SKM-1 treated with dmso at 0.1 percent for 144 hours (cell line): ENCODE measurements at regions not wholly inside any gene's neighbourhood (a gene's known extent, or its start where the extent isn't known, plus 50 kb on each side); places are given as distances from the start of the nearest gene placed in this dataset.

Source experiments
- DNase-seq: peaks from one replicate; lab custom pipeline; 2025; ENCODE audit not compliant: unreplicated experiment; lab: John Stamatoyannopoulos, UW

DNA sequence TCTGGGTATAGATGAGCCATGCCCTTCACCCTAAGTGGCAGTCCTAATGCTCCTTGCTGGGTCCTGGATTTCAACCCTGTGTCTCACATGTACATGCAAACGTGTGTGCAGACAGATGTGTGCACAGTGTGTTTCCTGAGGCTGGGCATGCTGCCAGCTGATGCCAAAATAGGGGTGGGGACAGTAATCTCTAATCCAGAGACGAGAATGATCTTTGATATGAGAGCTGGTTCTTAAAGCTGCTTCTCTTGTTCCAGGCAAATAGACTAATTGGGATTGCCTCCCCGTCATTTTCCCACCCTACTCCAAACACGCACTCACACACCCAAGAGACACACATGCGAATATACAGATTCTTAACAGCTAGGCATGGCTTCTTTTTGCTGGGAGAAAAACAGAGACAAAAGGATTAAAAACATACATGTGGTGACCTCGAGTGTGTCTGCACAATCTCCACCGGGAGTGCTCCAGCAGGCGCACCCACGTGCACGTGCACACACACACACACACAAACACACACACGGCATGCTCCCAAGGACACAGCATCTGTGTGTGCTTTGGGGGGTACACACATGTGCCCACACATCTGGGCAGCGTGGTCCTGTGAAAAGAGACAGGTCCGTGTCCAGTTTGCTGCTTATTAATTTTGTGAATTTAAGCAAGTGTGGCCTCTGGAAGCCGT is 102.1 kb upstream of the ZBTB40 start:
- no peak for DNase-seq

GRCh38 chr1:22350171-22350923 is 101.3 kb upstream of the ZBTB40 start:
- DNase-seq, result no peak

DNA sequence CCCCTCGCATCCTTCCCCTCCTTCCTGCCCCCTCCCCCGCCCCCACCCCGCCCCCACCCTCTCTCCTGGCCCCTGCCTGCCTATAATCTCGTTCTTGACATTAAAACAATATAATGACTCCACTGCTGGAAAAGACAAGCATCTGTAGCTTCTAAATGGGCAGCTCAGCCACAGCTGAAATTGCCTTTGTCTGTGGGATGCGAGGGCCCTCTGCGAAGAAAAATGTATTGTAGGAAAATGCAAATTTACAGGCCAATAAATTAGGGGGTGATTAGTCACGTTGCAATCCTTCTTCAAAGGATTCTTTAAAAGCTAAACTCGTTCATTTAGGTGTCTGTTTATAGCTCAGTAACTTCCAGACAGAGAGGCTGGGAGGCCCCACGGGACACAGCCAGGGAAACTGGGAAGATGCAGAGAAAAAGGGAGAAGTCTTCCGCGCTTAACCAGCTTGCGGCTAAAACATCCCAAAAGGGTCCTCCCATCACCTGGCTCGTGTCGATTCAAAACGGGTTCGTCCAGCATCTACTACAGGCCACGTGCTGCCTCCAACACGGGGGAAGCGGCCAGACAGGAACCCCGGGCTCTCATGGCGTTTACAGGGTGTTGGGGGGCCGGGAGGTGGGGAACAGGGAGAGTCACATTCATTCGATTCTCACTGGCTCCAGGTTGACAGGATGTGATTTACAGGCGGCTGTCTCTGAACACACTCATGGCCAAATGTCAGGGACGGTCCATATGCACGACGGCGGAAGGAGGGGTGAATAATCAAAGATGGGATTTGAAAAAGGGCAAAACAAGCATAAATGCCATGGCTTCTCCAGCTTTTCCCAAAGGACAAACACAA is 100.5 kb upstream of the ZBTB40 start:
- no peak for DNase-seq

DNA sequence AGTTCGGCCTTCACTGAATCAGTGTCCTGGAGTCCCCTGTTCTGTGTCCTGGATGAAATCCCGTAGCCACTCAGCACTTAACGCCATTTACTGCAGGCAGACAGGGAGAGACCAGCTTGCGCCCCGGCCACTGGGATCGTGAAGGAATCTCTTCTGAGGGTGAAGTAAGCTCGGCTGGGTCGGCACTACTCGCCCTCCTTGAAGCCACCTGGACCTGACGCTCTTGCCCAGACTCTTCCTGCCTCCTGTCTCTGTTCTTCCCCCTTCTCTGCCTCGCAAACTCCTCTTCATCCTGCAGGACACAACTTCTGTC is 99.9 kb upstream of the ZBTB40 start:
- no peak for DNase-seq

GRCh38 chr1:22352355-22352754 is 99.3 kb upstream of the ZBTB40 start:
- DNase-seq, result no peak

DNA sequence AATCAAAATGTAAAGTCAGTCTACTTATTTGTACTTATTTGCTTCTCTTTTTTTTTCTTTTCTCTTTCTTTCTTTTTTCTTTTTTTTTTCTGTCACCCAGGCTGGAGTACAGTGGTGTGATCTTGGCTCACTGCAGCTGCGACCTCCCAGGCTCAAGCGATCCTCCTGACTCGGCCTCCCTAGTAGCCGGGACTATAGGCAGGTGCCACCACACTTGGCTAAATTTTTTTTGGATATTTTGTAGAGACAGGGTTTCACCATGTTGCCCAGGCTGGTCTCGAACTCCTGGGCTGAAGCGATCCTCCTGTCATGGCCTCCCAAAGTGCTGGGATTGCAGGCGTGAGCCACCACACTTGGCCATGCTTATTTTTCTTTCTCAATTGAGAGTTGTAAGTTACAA is 98.8 kb upstream of the ZBTB40 start:
- no peak for DNase-seq

DNA sequence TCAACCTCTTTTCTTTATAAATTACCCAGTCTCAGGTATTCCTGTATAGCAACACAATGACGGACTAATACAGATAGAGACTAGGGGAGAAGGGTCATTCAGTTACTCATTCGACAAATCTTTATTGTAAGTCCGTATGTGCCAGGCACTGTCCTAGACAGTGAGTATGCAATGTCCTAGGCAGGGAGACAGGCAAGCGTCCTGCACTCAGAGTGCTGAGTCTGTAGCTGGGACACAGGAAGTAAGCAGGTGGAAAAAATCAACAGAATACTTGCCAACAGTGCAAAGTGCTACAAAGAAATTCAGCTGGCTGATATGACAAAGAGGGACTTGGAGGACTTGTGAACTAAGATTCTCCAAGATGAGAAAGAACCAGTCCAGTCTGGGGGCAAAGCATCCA is 92.2 kb upstream of the ZBTB40 start:
- DNase-seq, result no peak

GRCh38 chr1:22362626-22363402 is 88.8 kb upstream of the ZBTB40 start:
- no peak for DNase-seq

GRCh38 chr1:22363403-22364325 is 88.0 kb upstream of the ZBTB40 start:
- no peak for DNase-seq

GRCh38 chr1:22364326-22364650 is 87.4 kb upstream of the ZBTB40 start:
- no peak for DNase-seq

DNA sequence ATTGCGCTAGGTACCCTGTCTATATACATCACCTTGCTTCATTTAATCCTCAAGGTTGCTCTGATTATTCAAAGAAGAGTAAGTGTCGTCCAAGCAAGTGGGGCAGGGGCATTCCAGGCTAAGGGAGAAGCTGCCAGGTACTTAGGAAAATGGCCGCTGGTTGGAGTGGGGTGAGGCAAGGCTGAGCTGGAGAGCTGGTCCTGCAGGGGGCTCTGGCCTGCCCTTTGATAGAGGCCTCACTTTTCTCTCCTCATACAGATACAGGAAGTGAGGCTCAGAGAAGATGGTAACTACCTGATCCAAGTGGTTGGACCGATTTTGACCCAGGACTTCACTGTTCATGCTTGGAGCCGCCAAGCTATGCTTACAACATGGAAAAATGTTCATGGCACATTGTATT is 86.9 kb upstream of the ZBTB40 start:
- DNase-seq, result no peak

DNA sequence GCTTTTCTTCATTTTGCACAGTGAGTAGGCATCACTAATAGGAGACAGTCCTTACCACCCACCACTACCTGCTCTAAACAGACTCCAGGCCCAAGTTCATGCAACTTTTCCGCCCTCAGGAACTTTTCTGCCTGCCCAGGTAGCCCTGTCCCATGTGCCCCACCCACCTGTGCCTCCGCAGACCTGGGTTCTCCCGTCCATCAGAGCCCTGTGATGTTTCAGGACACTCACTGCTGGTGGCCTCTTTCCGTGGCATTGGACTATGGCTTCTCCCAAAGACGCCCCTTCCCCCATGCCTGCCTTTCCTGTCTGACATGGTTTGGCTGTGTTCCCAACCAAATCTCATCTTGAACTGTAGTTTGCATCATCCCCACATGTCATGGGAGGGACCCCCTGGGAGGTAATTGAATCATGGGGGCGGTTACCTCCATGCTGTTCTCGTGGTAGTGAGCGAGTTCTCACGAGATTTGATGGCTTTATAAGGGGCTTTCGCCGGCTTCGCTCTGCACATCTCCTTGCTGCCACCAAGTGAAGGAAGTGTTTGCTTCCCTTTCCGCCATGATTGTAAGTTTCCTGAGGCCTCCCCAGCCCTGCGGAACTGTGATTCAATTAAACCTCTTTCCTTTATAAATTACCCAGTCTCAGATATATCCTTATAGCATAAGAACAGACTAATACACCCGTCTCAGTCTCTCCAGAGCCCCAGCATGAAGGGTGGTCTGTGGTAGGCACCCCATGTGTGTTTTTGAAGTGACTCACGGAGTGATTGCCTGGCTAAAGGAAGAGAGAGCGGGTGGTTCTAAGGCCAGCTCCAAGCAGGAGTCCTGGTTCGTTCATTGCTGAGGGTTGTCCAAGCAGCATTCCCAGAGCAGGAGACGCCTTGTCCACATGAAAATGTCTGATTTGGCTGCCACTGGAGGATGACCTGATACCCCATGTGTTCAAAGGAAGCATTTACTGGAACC is 86.0 kb upstream of the ZBTB40 start:
- no peak for DNase-seq

DNA sequence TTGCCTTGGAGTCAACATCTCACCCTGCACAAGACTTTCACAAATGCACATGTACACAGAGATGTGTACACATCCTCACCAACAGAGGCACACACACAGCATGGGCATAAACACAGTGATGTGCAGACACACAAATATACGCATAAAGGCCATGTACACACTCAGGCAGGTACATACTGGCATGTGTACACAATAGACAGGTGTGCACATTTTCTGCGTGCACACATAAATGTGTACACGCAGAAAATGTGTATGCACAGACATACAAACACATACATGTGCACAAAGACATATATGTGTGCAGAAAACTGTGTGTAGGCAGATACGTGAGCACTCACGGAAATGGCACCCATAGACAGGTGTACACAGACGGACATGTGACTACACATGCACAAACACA is 85.3 kb upstream of the ZBTB40 start:
- no peak for DNase-seq

- no peak for DNase-seq
These were observed 83.5 kb upstream of the ZBTB40 start for GRCh38 chr1:22368125-22368524.

- no peak for DNase-seq
These were observed 82.1 kb upstream of the ZBTB40 start for GRCh38 chr1:22369294-22370189.

GRCh38 chr1:22370190-22370498 is 81.5 kb upstream of the ZBTB40 start:
- DNase-seq, result no peak

- no peak for DNase-seq
These were observed 80.2 kb upstream of the ZBTB40 start for GRCh38 chr1:22371408-22371807.

DNA sequence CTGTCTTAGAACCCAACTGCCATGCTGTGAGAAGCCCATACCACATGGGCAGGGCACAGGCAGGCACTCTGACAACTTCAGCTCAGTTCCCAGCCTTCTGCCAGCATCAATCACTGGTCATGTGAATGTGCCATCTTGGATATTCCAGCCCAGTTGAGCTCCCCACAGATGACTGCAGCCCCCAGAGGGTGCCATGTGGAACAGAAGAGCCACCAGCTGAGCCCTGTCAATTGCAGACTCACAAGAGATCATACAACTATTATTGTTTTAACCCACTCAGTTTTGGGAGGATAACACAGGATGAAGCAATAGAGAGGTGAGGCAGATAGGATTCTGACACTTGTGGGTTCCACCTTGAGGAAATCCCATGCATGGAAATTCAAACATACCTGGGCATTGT is 78.4 kb upstream of the ZBTB40 start:
- DNase-seq, result no peak
